ENCODE measurements at regions not wholly inside any gene's neighbourhood (a gene's known extent, or its start where the extent isn't known, plus 50 kb on each side); places are given as distances from the start of the nearest gene placed in this dataset.

DNA sequence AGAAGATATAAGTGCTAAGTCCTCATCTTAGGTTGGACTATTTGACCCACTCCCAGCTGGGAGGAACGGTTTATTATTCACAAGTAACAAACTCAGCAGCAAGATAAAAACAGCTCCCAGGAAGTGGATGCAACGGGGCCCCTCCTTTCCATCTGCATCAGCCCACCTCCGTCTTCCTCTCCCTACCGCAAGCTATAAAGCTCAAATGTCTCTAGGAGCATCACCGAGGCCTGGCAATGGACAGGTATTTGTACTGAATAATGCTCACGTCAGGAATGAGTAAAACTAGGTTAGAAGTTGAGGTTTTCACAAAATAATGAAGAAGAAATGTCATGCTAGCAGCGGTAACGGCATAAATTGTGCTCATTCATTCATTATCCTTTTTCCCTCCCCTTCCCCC lies 408.7 kb upstream of the PSMD7 start:
- no peak for TF ChIP-seq TAF1 (IDR thresholded peaks at IDR 0.05; ENCODE audit: borderline replicate concordance, low read depth, low read length)
- no peak for TF ChIP-seq POLR2A (IDR thresholded peaks at IDR 0.05; ENCODE audit: low read depth, low read length)
- TF ChIP-seq POLR2AphosphoS5 (IDR thresholded peaks at IDR 0.05; ENCODE audit: low read depth, low read length): no peak
